DOHH2 (cell line): ENCODE measurements at regions not wholly inside any gene's neighbourhood (a gene's known extent, or its start where the extent isn't known, plus 50 kb on each side); places are given as distances from the start of the nearest gene placed in this dataset.

Source experiments
- H3F3A ChIP-seq: fragments of 200-600 bp; sonication (generic), shearing (Covaris generic); 2 replicates; pipeline ENCODE4 v1.6.0; 2016; ENCODE audit warnings: antibody characterized with exemption, mild to moderate bottlenecking; ENCODE audit not compliant: control insufficient read depth, insufficient read depth
- H3K27ac ChIP-seq: fragments of 200-600 bp; sonication (generic); 2 replicates; pipeline ENCODE4 v1.5.1; 2014; ENCODE audit warnings: low read depth, mild to moderate bottlenecking, low read length, moderate library complexity
- H3K27me3 ChIP-seq: fragments of 200-600 bp; sonication (generic); 2 replicates; pipeline ENCODE4 v1.6.1; 2014; ENCODE audit warnings: mild to moderate bottlenecking, low read length, mixed read lengths; ENCODE audit not compliant: control insufficient read depth
- H3K36me3 ChIP-seq: fragments of 200-600 bp; sonication (generic); 2 replicates; pipeline ENCODE4 v1.6.1; 2014; ENCODE audit warnings: mild to moderate bottlenecking, low read length, moderate library complexity, mixed read lengths; ENCODE audit not compliant: control insufficient read depth
- H3K4me1 ChIP-seq: fragments of 200-600 bp; sonication (generic); 2 replicates; pipeline ENCODE4 v1.6.1; 2014; ENCODE audit warnings: mild to moderate bottlenecking, low read length, mixed read lengths; ENCODE audit not compliant: control insufficient read depth
- H3K4me2 ChIP-seq: fragments of 200-600 bp; sonication (generic); 2 replicates; pipeline ENCODE4 v1.6.0; 2014; ENCODE audit warnings: mild to moderate bottlenecking, low read length, moderate library complexity
- H3K4me3 ChIP-seq: fragments of 200-600 bp; sonication (generic); 2 replicates; pipeline ENCODE4 v1.5.1; 2014; ENCODE audit warnings: mild to moderate bottlenecking, low read length, mixed read lengths
- H3K79me2 ChIP-seq: fragments of 200-600 bp; sonication (generic); 2 replicates; pipeline ENCODE4 v1.6.1; 2014; ENCODE audit warnings: mild to moderate bottlenecking, low read length, mixed read lengths; ENCODE audit not compliant: control insufficient read depth
- H3K9me2 ChIP-seq: fragments of 200-600 bp; sonication (generic); replicated peaks from 2 replicates; pipeline ENCODE4 v1.6.1; 2014; ENCODE audit warnings: mild to moderate bottlenecking, low read length, mixed read lengths; ENCODE audit not compliant: control insufficient read depth
- H3K9me3 ChIP-seq: fragments of 200-600 bp; sonication (generic); 2 replicates; pipeline ENCODE4 v1.6.1; 2014; ENCODE audit warnings: antibody characterized with exemption, low read length, mixed read lengths; ENCODE audit not compliant: control insufficient read depth, insufficient read depth
- H4K20me1 ChIP-seq: fragments of 200-600 bp; sonication (generic); 2 replicates; pipeline ENCODE4 v1.6.0; 2014; ENCODE audit warnings: low read depth, mild to moderate bottlenecking, antibody characterized with exemption, low read length, moderate library complexity; ENCODE audit not compliant: control insufficient read depth, insufficient read depth
- EZH2phosphoT487 ChIP-seq: fragments of 200-600 bp; sonication (generic); IDR thresholded peaks from 2 replicates; pipeline ENCODE4 v1.6.1; 2017; ENCODE audit warnings: borderline replicate concordance, mild to moderate bottlenecking, antibody characterized with exemption, low read length, moderate library complexity, mixed read lengths
- TF ChIP-seq, protein P1 (sequence below): fragments of 200-600 bp; sonication (generic); IDR thresholded peaks from one replicate; pipeline ENCODE4 v1.5.1; 2014; ENCODE audit warnings: antibody characterized with exemption, mild to moderate bottlenecking, low read depth, low read length; ENCODE audit not compliant: poor library complexity, severe bottlenecking

DNA sequence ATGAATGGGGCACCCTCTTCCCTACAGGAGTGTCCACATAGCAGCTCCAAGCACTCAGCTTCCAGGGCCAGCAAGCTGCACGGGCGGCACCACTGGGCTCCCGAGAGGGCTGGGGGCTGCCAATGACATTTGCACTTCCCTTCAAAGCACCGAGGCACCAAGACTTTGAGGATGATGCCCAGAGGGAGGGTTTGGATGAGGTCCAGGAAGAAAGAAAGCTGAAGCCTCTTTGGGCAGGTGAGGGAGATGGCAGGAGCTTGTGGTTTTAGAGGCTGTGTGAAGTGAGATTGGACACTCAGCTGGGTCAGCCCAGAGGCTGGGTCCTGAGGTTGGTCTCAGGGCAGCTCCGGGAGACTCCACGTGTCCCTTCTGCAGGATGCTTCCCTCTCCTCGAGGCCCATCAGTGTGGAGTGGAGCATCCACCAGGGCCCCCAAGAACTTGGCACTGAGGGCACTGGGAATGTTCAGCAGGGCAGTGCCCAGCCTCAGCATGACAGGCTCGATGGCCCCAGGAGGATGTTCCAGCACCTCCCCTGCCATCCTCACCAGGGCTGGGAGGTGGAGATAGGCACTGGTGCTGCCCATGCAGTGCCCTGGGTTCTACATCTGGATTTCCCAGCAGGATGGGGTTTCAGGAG lies 54.9 kb upstream of the IGFBP3 start:
- no peak for TF ChIP-seq EZH2phosphoT487
- TF ChIP-seq, protein P1, sequence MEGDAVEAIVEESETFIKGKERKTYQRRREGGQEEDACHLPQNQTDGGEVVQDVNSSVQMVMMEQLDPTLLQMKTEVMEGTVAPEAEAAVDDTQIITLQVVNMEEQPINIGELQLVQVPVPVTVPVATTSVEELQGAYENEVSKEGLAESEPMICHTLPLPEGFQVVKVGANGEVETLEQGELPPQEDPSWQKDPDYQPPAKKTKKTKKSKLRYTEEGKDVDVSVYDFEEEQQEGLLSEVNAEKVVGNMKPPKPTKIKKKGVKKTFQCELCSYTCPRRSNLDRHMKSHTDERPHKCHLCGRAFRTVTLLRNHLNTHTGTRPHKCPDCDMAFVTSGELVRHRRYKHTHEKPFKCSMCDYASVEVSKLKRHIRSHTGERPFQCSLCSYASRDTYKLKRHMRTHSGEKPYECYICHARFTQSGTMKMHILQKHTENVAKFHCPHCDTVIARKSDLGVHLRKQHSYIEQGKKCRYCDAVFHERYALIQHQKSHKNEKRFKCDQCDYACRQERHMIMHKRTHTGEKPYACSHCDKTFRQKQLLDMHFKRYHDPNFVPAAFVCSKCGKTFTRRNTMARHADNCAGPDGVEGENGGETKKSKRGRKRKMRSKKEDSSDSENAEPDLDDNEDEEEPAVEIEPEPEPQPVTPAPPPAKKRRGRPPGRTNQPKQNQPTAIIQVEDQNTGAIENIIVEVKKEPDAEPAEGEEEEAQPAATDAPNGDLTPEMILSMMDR = no peak
- Histone ChIP-seq H3K27me3 (no peaks in the 10 kb centered on the region), H3K27ac (no peak overlapping the region)

DNA sequence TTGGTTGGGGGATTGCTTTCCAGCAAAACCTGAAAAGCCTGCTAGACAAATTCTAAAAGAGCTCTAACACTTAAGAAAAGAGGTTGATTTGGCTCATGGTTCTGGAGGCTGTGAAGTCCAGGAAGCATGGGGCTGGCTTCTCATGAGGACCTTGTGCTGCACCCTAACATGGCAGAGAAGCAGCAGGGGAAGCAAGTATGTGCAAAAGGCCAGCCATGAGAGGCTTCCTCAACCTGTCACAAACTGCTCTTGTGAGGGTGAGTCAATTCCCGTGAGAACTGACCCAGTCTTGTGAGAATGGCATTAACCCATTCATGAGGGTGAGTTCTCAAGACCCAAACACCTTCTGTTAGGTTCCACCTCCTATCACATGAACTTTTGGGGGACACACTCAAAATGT lies 54.3 kb upstream of the IGFBP3 start:
- H3K9me2 ChIP-seq = no peaks in the 10 kb centered on the region
- no peaks in the 10 kb centered on the region for H3F3A ChIP-seq
- no peak overlapping the region for H3K27ac ChIP-seq
- no peaks in the 10 kb centered on the region for H4K20me1 ChIP-seq
- no peaks in the 10 kb centered on the region for H3K36me3 ChIP-seq
- no peaks in the 10 kb centered on the region for H3K9me3 ChIP-seq
- no peaks in the 10 kb centered on the region for H3K79me2 ChIP-seq
- H3K4me1 ChIP-seq = no peaks in the 10 kb centered on the region
- no peak overlapping the region for H3K4me3 ChIP-seq
- TF ChIP-seq, protein P1 = no peak
- no peak for TF ChIP-seq EZH2phosphoT487
- H3K27me3 ChIP-seq = no peaks in the 10 kb centered on the region
- H3K4me2 ChIP-seq = no peak overlapping the region

More for the DNA sequence above, 54.9 kb upstream of the IGFBP3 start:
- Histone ChIP-seq H3K79me2 (no peaks in the 10 kb centered on the region), H3F3A (no peaks in the 10 kb centered on the region), H3K36me3 (no peaks in the 10 kb centered on the region), H3K4me1 (no peaks in the 10 kb centered on the region), H4K20me1 (no peaks in the 10 kb centered on the region), H3K9me2 (no peaks in the 10 kb centered on the region), H3K4me3 (no peak overlapping the region), H3K9me3 (no peaks in the 10 kb centered on the region), H3K4me2 (no peak overlapping the region)

DNA sequence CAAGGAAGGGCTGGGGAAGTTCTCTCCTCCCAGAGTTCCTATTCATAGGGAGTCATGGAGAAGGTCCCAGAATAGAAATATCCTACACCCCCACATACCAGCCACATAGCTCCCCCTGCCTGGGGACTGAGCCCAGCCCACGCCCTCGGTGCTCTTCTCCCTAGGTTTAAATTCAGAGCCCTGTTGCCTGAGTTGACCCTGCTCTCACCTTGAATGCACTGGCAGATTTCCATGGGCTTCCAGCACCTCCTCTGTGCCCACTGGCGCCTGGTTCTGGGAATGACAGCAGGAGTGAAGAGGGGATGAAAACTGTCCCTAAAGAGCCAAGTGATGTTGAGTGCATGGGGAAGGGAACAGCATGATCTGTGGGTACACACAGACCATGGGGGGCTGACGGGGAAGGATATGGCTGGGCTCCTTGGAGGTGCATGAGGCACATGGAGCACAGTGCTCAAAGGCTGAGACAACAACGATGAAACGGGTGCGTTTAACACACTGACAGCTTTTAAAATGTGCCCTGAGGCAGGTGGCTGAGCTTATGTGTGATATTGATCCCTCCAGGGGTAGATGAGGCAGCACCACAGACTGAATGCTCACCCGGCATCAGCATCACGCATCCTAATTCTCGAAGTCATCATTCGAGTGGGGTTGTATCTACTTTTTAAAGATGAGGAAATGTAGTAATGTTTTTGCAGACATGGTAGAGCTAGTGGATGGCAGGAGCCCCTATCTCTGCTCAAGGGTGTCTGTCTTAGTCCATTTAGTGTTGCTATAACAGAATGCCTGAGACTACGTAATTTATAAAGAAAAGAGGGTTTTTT lies 53.7 kb upstream of the IGFBP3 start:
- Histone ChIP-seq H3K27ac (no peak overlapping the region), H3K4me3 (no peak overlapping the region)
- no peak for TF ChIP-seq EZH2phosphoT487
- TF ChIP-seq, protein P1 = no peak

More for the DNA sequence above, 53.7 kb upstream of the IGFBP3 start:
- Histone ChIP-seq H3K4me2 (no peak overlapping the region), H3K9me3 (no peaks in the 10 kb centered on the region), H4K20me1 (no peaks in the 10 kb centered on the region), H3F3A (no peaks in the 10 kb centered on the region), H3K79me2 (no peaks in the 10 kb centered on the region), H3K9me2 (no peaks in the 10 kb centered on the region), H3K27me3 (no peaks in the 10 kb centered on the region), H3K36me3 (no peaks in the 10 kb centered on the region), H3K4me1 (no peaks in the 10 kb centered on the region)
